Endometrium (tissue), 2 donors: ENCODE measurements at regions not wholly inside any gene's neighbourhood (a gene's known extent, or its start where the extent isn't known, plus 50 kb on each side); places are given as distances from the start of the nearest gene placed in this dataset.

Source experiments
- FAIRE-seq: peaks from 2 replicates; lab custom pipeline; 2012; peaks lifted over from hg19 to GRCh38; lab: Jason Lieb, UNC
- donor health status: control.
- donor health status: control.

- no peak for FAIRE-seq
Observed at GRCh38 chr13:68292601-68293000, 1062.5 kb upstream of the PCDH9 start.

GRCh38 chr13:68291595-68291994 is 1061.5 kb upstream of the PCDH9 start:
- no peak for FAIRE-seq

- no peak for FAIRE-seq
Observed at GRCh38 chr13:68275758-68276157, 1045.6 kb upstream of the PCDH9 start.

- no peak for FAIRE-seq
Observed at GRCh38 chr13:68272652-68273051, 1042.5 kb upstream of the PCDH9 start.

GRCh38 chr13:68264692-68265091 is 1034.6 kb upstream of the PCDH9 start:
- no peak for FAIRE-seq

- FAIRE-seq, result no peak
Observed at GRCh38 chr13:68261105-68261504, 1031.0 kb upstream of the PCDH9 start.

- FAIRE-seq, result no peak
Observed at GRCh38 chr13:68257111-68257842, 1027.1 kb upstream of the PCDH9 start.

GRCh38 chr13:68254151-68254550 is 1024.0 kb upstream of the PCDH9 start:
- no peak for FAIRE-seq

- FAIRE-seq, result no peak
Observed at GRCh38 chr13:68234274-68234673, 1004.1 kb upstream of the PCDH9 start.

GRCh38 chr13:68232351-68233130 is 1002.4 kb upstream of the PCDH9 start:
- no peak for FAIRE-seq

- no peak for FAIRE-seq
Observed at GRCh38 chr13:68214691-68215415, 984.7 kb upstream of the PCDH9 start.

GRCh38 chr13:68199271-68199670 is 969.1 kb upstream of the PCDH9 start:
- FAIRE-seq, result no peak

GRCh38 chr13:68190818-68191217 is 960.7 kb upstream of the PCDH9 start:
- no peak for FAIRE-seq

- FAIRE-seq, result peak; percentile 95
Observed at GRCh38 chr13:68185444-68186141, 955.5 kb upstream of the PCDH9 start.

GRCh38 chr13:68176475-68176874 is 946.3 kb upstream of the PCDH9 start:
- FAIRE-seq, result peak; percentile 85

- FAIRE-seq, result no peak
Observed at GRCh38 chr13:68174893-68175292, 944.8 kb upstream of the PCDH9 start.

- no peak for FAIRE-seq
Observed at GRCh38 chr13:68173111-68173510, 943.0 kb upstream of the PCDH9 start.

- no peak for FAIRE-seq
Observed at GRCh38 chr13:68170961-68171360, 940.8 kb upstream of the PCDH9 start.

GRCh38 chr13:68168448-68168847 is 938.3 kb upstream of the PCDH9 start:
- FAIRE-seq, result no peak

- no peak for FAIRE-seq
Observed at GRCh38 chr13:68160466-68160865, 930.3 kb upstream of the PCDH9 start.

- FAIRE-seq, result no peak
Observed at GRCh38 chr13:68152414-68152813, 922.3 kb upstream of the PCDH9 start.

GRCh38 chr13:68145852-68146251 is 915.7 kb upstream of the PCDH9 start:
- no peak for FAIRE-seq
